SU-DHL-6 (cell line): ENCODE measurements at regions not wholly inside any gene's neighbourhood (a gene's known extent, or its start where the extent isn't known, plus 50 kb on each side); places are given as distances from the start of the nearest gene placed in this dataset.

Source experiments
- H2AFZ ChIP-seq: fragments of 200-600 bp; sonication (generic); 2 replicates; pipeline ENCODE4 v1.6.1; 2014; ENCODE audit warnings: low read depth, mild to moderate bottlenecking, moderate library complexity, mixed read lengths, antibody characterized with exemption, low read length; ENCODE audit not compliant: severe bottlenecking
- H3F3A ChIP-seq: fragments of 200-600 bp; shearing (Covaris generic); 2 replicates; pipeline ENCODE4 v1.6.0; 2016; ENCODE audit warnings: antibody characterized with exemption, mild to moderate bottlenecking; ENCODE audit not compliant: insufficient read depth
- H3K27ac ChIP-seq: fragments of 200-600 bp; sonication (generic); 2 replicates; pipeline ENCODE4 v1.5.1; 2016; ENCODE audit warnings: low read depth, mild to moderate bottlenecking, low read length, moderate library complexity, mixed read lengths
- H3K27me3 ChIP-seq: fragments of 200-600 bp; sonication (generic), shearing (Covaris generic); 2 replicates; pipeline ENCODE4 v1.6.0; 2014; ENCODE audit warnings: mild to moderate bottlenecking, low read length
- H3K36me3 ChIP-seq: fragments of 200-600 bp; sonication (generic); 2 replicates; pipeline ENCODE4 v1.6.1; 2014; ENCODE audit warnings: mild to moderate bottlenecking, low read length, mixed read lengths
- H3K4me2 ChIP-seq: fragments of 300-600, 200-600 bp; shearing (Covaris generic), sonication (generic); 2 replicates; pipeline ENCODE4 v1.6.0; 2014; ENCODE audit warnings: low read length, low read depth, mild to moderate bottlenecking; ENCODE audit not compliant: poor library complexity, severe bottlenecking
- H3K4me3 ChIP-seq: fragments of 200-600 bp; sonication (generic); 2 replicates; pipeline ENCODE4 v1.5.1; 2014; ENCODE audit warnings: antibody characterized with exemption, low read length, mild to moderate bottlenecking, mixed read lengths; ENCODE audit not compliant: insufficient read depth, poor library complexity, severe bottlenecking
- H3K79me2 ChIP-seq: fragments of 200-600 bp; sonication (generic); 2 replicates; pipeline ENCODE4 v1.6.1; 2014; ENCODE audit warnings: mild to moderate bottlenecking, low read length, moderate library complexity; ENCODE audit not compliant: insufficient read depth
- H3K9ac ChIP-seq: fragments of 200-600 bp; sonication (generic); 2 replicates; pipeline ENCODE4 v1.7.0; 2014; ENCODE audit warnings: mild to moderate bottlenecking, low read length
- H3K9me2 ChIP-seq: fragments of 200-600 bp; sonication (generic); replicated peaks from 2 replicates; pipeline ENCODE4 v1.6.1; 2014; ENCODE audit warnings: low read length; ENCODE audit not compliant: insufficient read depth
- H3K9me3 ChIP-seq: fragments of 200-600 bp; sonication (generic); 2 replicates; pipeline ENCODE4 v1.6.1; 2014; ENCODE audit warnings: low read length, mixed read lengths; ENCODE audit not compliant: insufficient read depth
- H4K20me1 ChIP-seq: fragments of 200-600 bp; sonication (generic); 2 replicates; pipeline ENCODE4 v1.6.1; 2014; ENCODE audit warnings: low read depth, mild to moderate bottlenecking, antibody characterized with exemption, low read length, moderate library complexity, mixed read lengths
- EZH2phosphoT487 ChIP-seq: fragments of 200-600 bp; sonication (generic), shearing (Covaris generic); conservative IDR thresholded peaks from 2 replicates; pipeline ENCODE4 v1.6.1; 2018; ENCODE audit warnings: mild to moderate bottlenecking, antibody characterized with exemption, low read length, moderate library complexity, mixed read lengths
- TF ChIP-seq, protein P1 (sequence below): fragments of 200-600 bp; sonication (generic); IDR thresholded peaks from one replicate; pipeline ENCODE4 v1.5.1; 2017; ENCODE audit warnings: antibody characterized with exemption, mild to moderate bottlenecking, low read length, moderate library complexity; ENCODE audit not compliant: insufficient read depth, poor library complexity, severe bottlenecking

DNA sequence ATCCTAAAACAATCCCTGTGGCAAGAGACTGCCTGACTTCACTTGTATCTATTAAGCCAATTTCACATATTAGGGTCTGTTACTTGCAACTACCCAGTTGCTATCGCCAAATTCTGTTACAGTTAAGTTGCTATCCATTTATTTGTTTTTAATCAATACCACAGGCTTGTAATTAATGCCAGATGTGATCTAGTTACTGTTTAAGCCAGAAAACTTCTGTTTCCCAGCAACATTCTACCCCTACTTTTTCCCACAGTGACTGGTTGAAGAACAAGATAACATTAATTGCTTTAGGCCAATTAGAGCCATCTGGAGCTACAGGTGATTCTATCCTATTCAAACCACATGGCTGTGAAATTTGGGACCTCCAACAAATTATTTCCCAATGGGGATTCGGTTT, 131.3 kb downstream of the ALOX5 start:
- H2AFZ ChIP-seq = no peak overlapping the region
- no peaks in the 10 kb centered on the region for H3K9me3 ChIP-seq
- H3K4me2 ChIP-seq = no peak overlapping the region
- no peaks in the 10 kb centered on the region for H3K9me2 ChIP-seq
- H3K79me2 ChIP-seq = no peaks in the 10 kb centered on the region
- H3K36me3 ChIP-seq = no peaks in the 10 kb centered on the region
- H4K20me1 ChIP-seq = no peaks in the 10 kb centered on the region; the same call in 1 of the 2 replicates
- H3F3A ChIP-seq = no peaks in the 10 kb centered on the region
- TF ChIP-seq, protein P1, sequence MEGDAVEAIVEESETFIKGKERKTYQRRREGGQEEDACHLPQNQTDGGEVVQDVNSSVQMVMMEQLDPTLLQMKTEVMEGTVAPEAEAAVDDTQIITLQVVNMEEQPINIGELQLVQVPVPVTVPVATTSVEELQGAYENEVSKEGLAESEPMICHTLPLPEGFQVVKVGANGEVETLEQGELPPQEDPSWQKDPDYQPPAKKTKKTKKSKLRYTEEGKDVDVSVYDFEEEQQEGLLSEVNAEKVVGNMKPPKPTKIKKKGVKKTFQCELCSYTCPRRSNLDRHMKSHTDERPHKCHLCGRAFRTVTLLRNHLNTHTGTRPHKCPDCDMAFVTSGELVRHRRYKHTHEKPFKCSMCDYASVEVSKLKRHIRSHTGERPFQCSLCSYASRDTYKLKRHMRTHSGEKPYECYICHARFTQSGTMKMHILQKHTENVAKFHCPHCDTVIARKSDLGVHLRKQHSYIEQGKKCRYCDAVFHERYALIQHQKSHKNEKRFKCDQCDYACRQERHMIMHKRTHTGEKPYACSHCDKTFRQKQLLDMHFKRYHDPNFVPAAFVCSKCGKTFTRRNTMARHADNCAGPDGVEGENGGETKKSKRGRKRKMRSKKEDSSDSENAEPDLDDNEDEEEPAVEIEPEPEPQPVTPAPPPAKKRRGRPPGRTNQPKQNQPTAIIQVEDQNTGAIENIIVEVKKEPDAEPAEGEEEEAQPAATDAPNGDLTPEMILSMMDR = no peak
- no peak for TF ChIP-seq EZH2phosphoT487
- H3K27me3 ChIP-seq = no peaks in the 10 kb centered on the region
- no peak overlapping the region for H3K9ac ChIP-seq
- no peak overlapping the region for H3K4me3 ChIP-seq
- no peak overlapping the region for H3K27ac ChIP-seq

DNA sequence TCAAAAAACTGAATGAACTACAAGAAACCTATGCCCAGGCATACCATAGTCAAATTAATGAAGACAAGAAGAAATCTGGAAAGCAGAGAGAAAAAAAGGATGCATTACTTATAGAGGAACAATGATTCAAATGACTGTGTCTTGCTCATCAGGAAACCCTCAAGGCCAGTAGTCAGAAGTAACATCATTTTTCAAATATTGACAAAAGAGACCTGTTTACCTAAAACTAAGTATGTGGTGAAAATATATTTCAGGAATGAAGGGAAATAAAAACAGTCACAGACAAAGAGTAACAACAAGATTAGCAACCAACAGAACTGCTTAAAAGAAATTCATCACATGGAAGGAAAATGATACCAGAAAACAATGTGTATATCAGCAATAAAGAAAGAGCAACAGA, 128.4 kb downstream of the ALOX5 start:
- Histone ChIP-seq H3K9ac (no peak overlapping the region), H3K4me3 (no peak overlapping the region), H3K79me2 (no peaks in the 10 kb centered on the region), H2AFZ (no peak overlapping the region), H3K4me2 (no peak overlapping the region), H3K27ac (no peak overlapping the region), H3K36me3 (no peaks in the 10 kb centered on the region), H4K20me1 (no peaks in the 10 kb centered on the region; the same call in 1 of the 2 replicates), H3K9me2 (no peaks in the 10 kb centered on the region), H3K9me3 (no peaks in the 10 kb centered on the region), H3F3A (no peaks in the 10 kb centered on the region; the same call in 1 of the 2 replicates), H3K27me3 (no peaks in the 10 kb centered on the region)
- no peak for TF ChIP-seq EZH2phosphoT487
- TF ChIP-seq, protein P1 = no peak

DNA sequence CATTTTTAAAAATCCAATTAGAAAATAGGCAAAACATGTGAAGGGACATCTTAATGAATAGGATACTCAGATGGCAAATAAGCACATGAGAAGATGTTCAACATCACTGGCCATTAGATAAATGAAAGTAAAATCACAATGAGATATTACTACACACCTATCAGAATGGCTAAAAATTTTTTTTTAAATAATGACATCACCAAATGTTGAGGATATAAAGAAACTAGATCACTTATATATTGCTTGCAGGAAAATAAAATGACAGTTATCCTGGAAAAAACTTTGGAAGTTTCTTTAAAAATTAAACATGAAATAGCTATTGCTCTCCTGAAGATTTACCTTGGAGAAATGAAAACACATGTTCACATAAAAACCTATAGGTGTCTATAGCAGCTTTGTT, 127.8 kb downstream of the ALOX5 start:
- TF ChIP-seq EZH2phosphoT487 = no peak
- TF ChIP-seq, protein P1 = no peak
- Histone ChIP-seq H3K27me3 (no peaks in the 10 kb centered on the region), H3K79me2 (no peaks in the 10 kb centered on the region)

More for the DNA sequence above, 127.8 kb downstream of the ALOX5 start:
- Histone ChIP-seq H3K9me2 (no peaks in the 10 kb centered on the region), H2AFZ (no peak overlapping the region), H3K27ac (no peak overlapping the region), H3K4me2 (no peak overlapping the region), H3K9ac (no peak overlapping the region), H3K9me3 (no peaks in the 10 kb centered on the region), H3K4me3 (no peak overlapping the region), H4K20me1 (no peaks in the 10 kb centered on the region; the same call in 1 of the 2 replicates), H3F3A (no peaks in the 10 kb centered on the region; the same call in 1 of the 2 replicates), H3K36me3 (no peaks in the 10 kb centered on the region)
